ENCODE measurements at regions not wholly inside any gene's neighbourhood (a gene's known extent, or its start where the extent isn't known, plus 50 kb on each side); places are given as distances from the start of the nearest gene placed in this dataset.
"Not testable (repeated sequence)": the region's sequence is repeated elsewhere in the genome, so short reads cannot be mapped to it uniquely, and the experiment has no call there.

DNA sequence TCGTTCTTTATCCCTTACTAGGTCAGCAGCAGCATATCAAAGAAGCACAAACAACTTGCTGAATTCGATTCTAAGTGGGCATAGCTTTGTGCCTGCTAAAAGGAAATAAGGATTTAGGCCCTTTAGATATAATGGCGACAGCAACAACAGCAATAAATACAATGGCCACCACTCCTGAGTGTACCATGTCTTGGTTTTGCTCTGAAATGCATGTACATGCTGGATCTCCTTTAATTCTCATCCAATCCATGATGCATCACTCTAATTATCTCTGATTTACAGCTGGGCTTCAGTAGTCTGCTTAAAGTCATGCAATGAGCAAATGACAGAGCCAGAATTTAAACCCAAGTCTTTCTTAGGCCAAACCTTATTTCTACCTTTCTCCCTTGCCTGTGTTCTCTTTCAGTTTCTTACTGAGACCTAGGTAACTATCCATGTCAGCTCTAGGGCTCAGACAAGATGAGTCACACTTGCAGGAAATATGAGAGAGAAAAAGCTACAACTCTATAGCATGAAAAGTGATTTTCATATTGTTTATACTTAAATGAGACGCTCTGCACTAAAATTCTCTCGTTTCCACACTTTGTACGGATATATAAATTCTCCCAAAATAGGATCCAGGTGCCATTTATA, 111.8 kb downstream of the HMHB1 start:
- Histone ChIP-seq H3K9ac (ENCODE audit: low read length in 2 of 2) (no peak overlapping the region), H3K4me3 (ENCODE audit: low read length in 2 of 2) (no peak overlapping the region), H3K9me3 (ENCODE audit: control insufficient read depth in 2 of 2, low read length in 2 of 2) (no peaks in the 10 kb centered on the region), H3K36me3 (ENCODE audit: control insufficient read depth in 2 of 2, insufficient read depth in 2 of 2, low read length in 2 of 2) (no peaks in the 10 kb centered on the region), H3K27ac (ENCODE audit: low read length) (no peak overlapping the region), H3K4me1 (ENCODE audit: control insufficient read depth, insufficient read depth, low read length) (no peaks in the 10 kb centered on the region), H3K27me3 (ENCODE audit: control insufficient read depth in 1 of 2, insufficient read depth in 2 of 2, low read length in 2 of 2) (no peaks in the 10 kb centered on the region)

- no peak overlapping the region for H3K9ac ChIP-seq (ENCODE audit: low read length in 2 of 2)
- H3K27ac ChIP-seq (ENCODE audit: low read length) = no peak overlapping the region
These were observed 112.5 kb downstream of the HMHB1 start for GRCh38 chr5:143924311-143924978.

DNA sequence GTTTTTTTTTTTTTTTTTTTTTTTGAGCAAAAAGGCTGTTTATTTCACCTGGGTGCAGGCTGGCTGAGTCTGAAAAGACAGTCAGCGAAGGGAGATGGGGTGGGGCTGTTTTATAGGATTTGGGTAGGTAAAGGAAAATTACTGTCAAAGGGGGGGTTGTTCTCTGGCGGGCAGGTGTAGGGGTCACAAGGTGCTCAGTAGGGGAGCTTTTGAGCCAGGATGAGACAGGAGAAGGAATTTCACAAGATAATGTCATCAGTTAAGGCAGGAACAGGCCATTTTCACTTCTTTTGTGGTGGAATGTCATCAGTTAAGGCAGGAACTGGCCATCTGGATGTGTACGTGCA, 113.0 kb downstream of the HMHB1 start:
- H3K9me3 ChIP-seq (ENCODE audit: control insufficient read depth in 2 of 2, low read length in 2 of 2); H3K4me3 ChIP-seq (ENCODE audit: low read length in 2 of 2); H3K4me1 ChIP-seq (ENCODE audit: control insufficient read depth, insufficient read depth, low read length); H3K27me3 ChIP-seq (ENCODE audit: control insufficient read depth in 1 of 2, insufficient read depth in 2 of 2, low read length in 2 of 2); H3K27ac ChIP-seq (ENCODE audit: low read length); H3K9ac ChIP-seq (ENCODE audit: low read length in 2 of 2); H3K36me3 ChIP-seq (ENCODE audit: control insufficient read depth in 2 of 2, insufficient read depth in 2 of 2, low read length in 2 of 2): not testable (repeated sequence)

More at GRCh38 chr5:143924311-143924978, 112.5 kb downstream of the HMHB1 start:
- H3K27me3 ChIP-seq (ENCODE audit: control insufficient read depth in 1 of 2, insufficient read depth in 2 of 2, low read length in 2 of 2) = no peaks in the 10 kb centered on the region
- no peak overlapping the region for H3K4me3 ChIP-seq (ENCODE audit: low read length in 2 of 2)
- H3K36me3 ChIP-seq (ENCODE audit: control insufficient read depth in 2 of 2, insufficient read depth in 2 of 2, low read length in 2 of 2) = no peaks in the 10 kb centered on the region
- H3K9me3 ChIP-seq (ENCODE audit: control insufficient read depth in 2 of 2, low read length in 2 of 2) = no peaks in the 10 kb centered on the region
- H3K4me1 ChIP-seq (ENCODE audit: control insufficient read depth, insufficient read depth, low read length) = no peaks in the 10 kb centered on the region

DNA sequence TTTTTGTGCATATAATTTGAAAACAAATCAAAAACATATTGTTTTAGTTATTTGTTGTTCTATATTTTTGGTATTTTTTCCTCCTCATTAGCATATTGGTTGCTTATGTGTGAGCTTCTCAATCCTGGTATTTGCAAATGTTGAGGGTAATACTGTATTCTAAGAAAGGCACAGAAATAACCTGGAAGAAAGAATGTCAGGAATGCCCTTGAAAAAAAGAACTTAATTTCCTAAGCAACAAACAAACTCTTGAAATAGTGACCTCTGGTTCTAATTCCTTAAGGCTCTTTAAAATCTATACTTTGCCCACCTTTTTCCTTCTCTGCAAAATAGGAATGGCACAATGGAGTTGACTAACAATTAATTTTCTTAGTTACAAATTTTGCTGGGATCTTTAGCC, 117.5 kb downstream of the HMHB1 start:
- Histone ChIP-seq H3K27me3 (ENCODE audit: control insufficient read depth in 1 of 2, insufficient read depth in 2 of 2, low read length in 2 of 2) (no peaks in the 10 kb centered on the region), H3K4me3 (ENCODE audit: low read length in 2 of 2) (no peak overlapping the region), H3K9me3 (ENCODE audit: control insufficient read depth in 2 of 2, low read length in 2 of 2) (peaks cover 0 to 3% of the 10 kb centered on the region in 2 donors), H3K36me3 (ENCODE audit: control insufficient read depth in 2 of 2, insufficient read depth in 2 of 2, low read length in 2 of 2) (no peaks in the 10 kb centered on the region), H3K27ac (ENCODE audit: low read length) (no peak overlapping the region), H3K4me1 (ENCODE audit: control insufficient read depth, insufficient read depth, low read length) (peaks cover 2% of the 10 kb centered on the region), H3K9ac (ENCODE audit: low read length in 2 of 2) (no peak overlapping the region)

- no peaks in the 10 kb centered on the region for H3K27me3 ChIP-seq (ENCODE audit: control insufficient read depth in 1 of 2, insufficient read depth in 2 of 2, low read length in 2 of 2)
- no peaks in the 10 kb centered on the region for H3K36me3 ChIP-seq (ENCODE audit: control insufficient read depth in 2 of 2, insufficient read depth in 2 of 2, low read length in 2 of 2)
- H3K4me3 ChIP-seq (ENCODE audit: low read length in 2 of 2) = no peak overlapping the region
- peaks cover 2% of the 10 kb centered on the region for H3K4me1 ChIP-seq (ENCODE audit: control insufficient read depth, insufficient read depth, low read length)
- peaks cover 0 to 3% of the 10 kb centered on the region in 2 donors for H3K9me3 ChIP-seq (ENCODE audit: control insufficient read depth in 2 of 2, low read length in 2 of 2)
- H3K9ac ChIP-seq (ENCODE audit: low read length in 2 of 2) = no peak overlapping the region
- no peak overlapping the region for H3K27ac ChIP-seq (ENCODE audit: low read length)
These were observed 118.6 kb downstream of the HMHB1 start for GRCh38 chr5:143930561-143930960.

DNA sequence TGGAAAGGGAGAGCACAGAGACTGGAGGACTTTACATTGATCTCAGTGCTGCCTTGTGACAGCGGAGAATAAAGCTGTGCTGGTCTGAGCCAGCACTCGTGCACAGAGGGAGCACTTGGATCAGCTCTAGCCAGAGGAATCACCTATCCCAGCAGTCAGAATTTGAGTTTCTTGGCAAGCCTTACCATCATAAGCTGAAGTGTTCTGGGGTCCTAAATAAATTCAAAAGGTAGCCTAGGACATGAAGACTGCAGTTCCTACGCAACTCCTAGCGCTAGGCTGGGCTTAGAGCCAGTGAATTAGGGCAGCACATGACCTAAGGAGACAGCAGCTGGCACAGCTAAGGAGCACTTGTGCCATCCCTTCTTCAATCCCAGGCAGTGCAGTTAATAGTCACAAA, 119.5 kb downstream of the HMHB1 start:
- no peak overlapping the region for H3K4me3 ChIP-seq (ENCODE audit: low read length in 2 of 2)
- H3K4me1 ChIP-seq (ENCODE audit: control insufficient read depth, insufficient read depth, low read length) = peaks cover 2% of the 10 kb centered on the region
- H3K36me3 ChIP-seq (ENCODE audit: control insufficient read depth in 2 of 2, insufficient read depth in 2 of 2, low read length in 2 of 2) = no peaks in the 10 kb centered on the region
- H3K9ac ChIP-seq (ENCODE audit: low read length in 2 of 2) = no peak overlapping the region
- H3K27me3 ChIP-seq (ENCODE audit: control insufficient read depth in 1 of 2, insufficient read depth in 2 of 2, low read length in 2 of 2) = no peaks in the 10 kb centered on the region
- peaks cover 0 to 3% of the 10 kb centered on the region in 2 donors for H3K9me3 ChIP-seq (ENCODE audit: control insufficient read depth in 2 of 2, low read length in 2 of 2)
- H3K27ac ChIP-seq (ENCODE audit: low read length) = no peak overlapping the region

- Histone ChIP-seq H3K36me3 (ENCODE audit: control insufficient read depth in 2 of 2, insufficient read depth in 2 of 2, low read length in 2 of 2) (no peaks in the 10 kb centered on the region), H3K4me1 (ENCODE audit: control insufficient read depth, insufficient read depth, low read length) (peaks cover 2% of the 10 kb centered on the region), H3K9me3 (ENCODE audit: control insufficient read depth in 2 of 2, low read length in 2 of 2) (peaks cover 0 to 3% of the 10 kb centered on the region in 2 donors), H3K27ac (ENCODE audit: low read length) (no peak overlapping the region), H3K27me3 (ENCODE audit: control insufficient read depth in 1 of 2, insufficient read depth in 2 of 2, low read length in 2 of 2) (no peaks in the 10 kb centered on the region), H3K9ac (ENCODE audit: low read length in 2 of 2) (no peak overlapping the region), H3K4me3 (ENCODE audit: low read length in 2 of 2) (no peak overlapping the region)
These were observed 120.0 kb downstream of the HMHB1 start for GRCh38 chr5:143931986-143932385.

DNA sequence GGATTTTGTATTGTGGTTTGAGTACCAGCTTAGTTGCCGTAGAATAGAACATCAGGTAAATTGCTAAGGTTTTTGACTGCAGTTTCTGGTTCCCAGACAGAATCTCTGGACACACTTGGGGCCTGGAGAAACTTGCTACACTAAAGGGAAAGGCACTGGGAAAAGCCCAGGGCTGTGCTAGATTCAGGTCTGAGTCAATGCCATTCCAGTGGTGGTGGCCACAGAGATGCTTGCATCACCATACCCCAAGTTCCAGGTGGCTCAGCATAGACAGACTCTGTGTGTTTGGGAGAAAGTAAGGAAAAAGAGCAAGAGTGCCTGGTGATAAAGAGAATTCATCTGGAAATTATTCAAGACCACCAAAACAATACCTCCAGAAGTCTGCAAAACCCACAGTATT, 120.6 kb downstream of the HMHB1 start:
- Histone ChIP-seq H3K9me3 (ENCODE audit: control insufficient read depth in 2 of 2, low read length in 2 of 2) (peaks cover 0 to 3% of the 10 kb centered on the region in 2 donors), H3K27ac (ENCODE audit: low read length) (no peak overlapping the region), H3K9ac (ENCODE audit: low read length in 2 of 2) (no peak overlapping the region), H3K4me3 (ENCODE audit: low read length in 2 of 2) (no peak overlapping the region), H3K36me3 (ENCODE audit: control insufficient read depth in 2 of 2, insufficient read depth in 2 of 2, low read length in 2 of 2) (no peaks in the 10 kb centered on the region), H3K27me3 (ENCODE audit: control insufficient read depth in 1 of 2, insufficient read depth in 2 of 2, low read length in 2 of 2) (no peaks in the 10 kb centered on the region), H3K4me1 (ENCODE audit: control insufficient read depth, insufficient read depth, low read length) (peaks cover 2% of the 10 kb centered on the region)

DNA sequence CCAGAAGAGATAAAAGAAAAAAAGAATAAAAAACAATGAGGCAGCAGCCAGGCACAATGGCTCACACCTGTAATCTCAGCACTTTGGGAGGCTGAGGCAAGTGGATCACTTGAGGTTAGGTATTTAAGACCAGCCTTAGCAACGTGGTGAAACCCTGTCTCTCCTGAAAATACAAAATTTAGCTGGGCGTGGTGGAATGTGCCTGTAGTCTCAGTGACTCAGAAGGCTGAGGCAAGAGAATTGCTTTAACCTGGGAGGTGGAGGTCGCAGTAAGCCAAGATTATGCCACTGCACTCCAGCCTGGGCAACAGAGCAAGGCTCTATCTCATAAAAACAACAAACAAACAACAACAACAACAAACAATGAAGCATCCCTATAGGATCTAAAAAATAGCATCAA, 121.5 kb downstream of the HMHB1 start:
- Histone ChIP-seq H3K27ac (ENCODE audit: low read length) (no peak overlapping the region), H3K36me3 (ENCODE audit: control insufficient read depth in 2 of 2, insufficient read depth in 2 of 2, low read length in 2 of 2) (no peaks in the 10 kb centered on the region), H3K4me1 (ENCODE audit: control insufficient read depth, insufficient read depth, low read length) (peaks cover 2% of the 10 kb centered on the region), H3K9ac (ENCODE audit: low read length in 2 of 2) (no peak overlapping the region), H3K4me3 (ENCODE audit: low read length in 2 of 2) (no peak overlapping the region), H3K9me3 (ENCODE audit: control insufficient read depth in 2 of 2, low read length in 2 of 2) (peaks cover 0 to 3% of the 10 kb centered on the region in 2 donors), H3K27me3 (ENCODE audit: control insufficient read depth in 1 of 2, insufficient read depth in 2 of 2, low read length in 2 of 2) (no peaks in the 10 kb centered on the region)

DNA sequence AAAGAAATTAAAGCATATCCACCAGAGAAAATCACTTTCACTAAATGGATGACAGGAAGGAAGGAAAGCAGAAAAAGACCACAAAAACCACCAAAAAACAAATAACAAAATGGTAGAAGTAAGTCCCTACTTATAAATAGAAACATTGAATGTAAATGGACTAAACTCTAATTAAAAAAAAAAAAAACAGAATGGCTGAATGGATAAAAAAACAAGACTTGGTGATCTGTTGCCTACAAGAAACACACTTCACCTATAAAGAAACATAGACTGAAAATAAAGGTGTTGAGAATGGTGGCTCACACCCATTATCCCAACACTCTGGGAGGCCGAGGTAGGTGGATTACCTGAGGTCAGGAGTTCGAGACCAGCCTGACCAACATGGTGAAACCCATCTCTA, 122.9 kb downstream of the HMHB1 start:
- Histone ChIP-seq H3K4me3 (ENCODE audit: low read length in 2 of 2) (no peak overlapping the region), H3K27me3 (ENCODE audit: control insufficient read depth in 1 of 2, insufficient read depth in 2 of 2, low read length in 2 of 2) (no peaks in the 10 kb centered on the region), H3K36me3 (ENCODE audit: control insufficient read depth in 2 of 2, insufficient read depth in 2 of 2, low read length in 2 of 2) (no peaks in the 10 kb centered on the region), H3K4me1 (ENCODE audit: control insufficient read depth, insufficient read depth, low read length) (peaks cover 2% of the 10 kb centered on the region), H3K9ac (ENCODE audit: low read length in 2 of 2) (no peak overlapping the region), H3K9me3 (ENCODE audit: control insufficient read depth in 2 of 2, low read length in 2 of 2) (peaks cover 0 to 3% of the 10 kb centered on the region in 2 donors), H3K27ac (ENCODE audit: low read length) (no peak overlapping the region)

- no peak overlapping the region for H3K4me3 ChIP-seq (ENCODE audit: low read length in 2 of 2)
- H3K27ac ChIP-seq (ENCODE audit: low read length) = no peak overlapping the region
- H3K4me1 ChIP-seq (ENCODE audit: control insufficient read depth, insufficient read depth, low read length) = no peaks in the 10 kb centered on the region
- no peaks in the 10 kb centered on the region for H3K36me3 ChIP-seq (ENCODE audit: control insufficient read depth in 2 of 2, insufficient read depth in 2 of 2, low read length in 2 of 2)
- H3K9ac ChIP-seq (ENCODE audit: low read length in 2 of 2) = no peak overlapping the region
- peaks cover 0 to 3% of the 10 kb centered on the region in 2 donors for H3K9me3 ChIP-seq (ENCODE audit: control insufficient read depth in 2 of 2, low read length in 2 of 2)
- no peaks in the 10 kb centered on the region for H3K27me3 ChIP-seq (ENCODE audit: control insufficient read depth in 1 of 2, insufficient read depth in 2 of 2, low read length in 2 of 2)
These were observed 126.3 kb downstream of the HMHB1 start for GRCh38 chr5:143938230-143938629.
